RCC 7860 (cell line): ENCODE measurements at regions not wholly inside any gene's neighbourhood (a gene's known extent, or its start where the extent isn't known, plus 50 kb on each side); places are given as distances from the start of the nearest gene placed in this dataset.
"Not testable (repeated sequence)": the region's sequence is repeated elsewhere in the genome, so short reads cannot be mapped to it uniquely, and the experiment has no call there.

Experiments
- DNase-seq: peaks from one replicate; pipeline ENCODE4 v3.0.0-alpha.2; 2015; ENCODE audit warnings: low spot score
- FAIRE-seq: peaks from 2 replicates; lab custom pipeline; 2012; peaks lifted over from hg19 to GRCh38; lab: Jason Lieb, UNC

DNA sequence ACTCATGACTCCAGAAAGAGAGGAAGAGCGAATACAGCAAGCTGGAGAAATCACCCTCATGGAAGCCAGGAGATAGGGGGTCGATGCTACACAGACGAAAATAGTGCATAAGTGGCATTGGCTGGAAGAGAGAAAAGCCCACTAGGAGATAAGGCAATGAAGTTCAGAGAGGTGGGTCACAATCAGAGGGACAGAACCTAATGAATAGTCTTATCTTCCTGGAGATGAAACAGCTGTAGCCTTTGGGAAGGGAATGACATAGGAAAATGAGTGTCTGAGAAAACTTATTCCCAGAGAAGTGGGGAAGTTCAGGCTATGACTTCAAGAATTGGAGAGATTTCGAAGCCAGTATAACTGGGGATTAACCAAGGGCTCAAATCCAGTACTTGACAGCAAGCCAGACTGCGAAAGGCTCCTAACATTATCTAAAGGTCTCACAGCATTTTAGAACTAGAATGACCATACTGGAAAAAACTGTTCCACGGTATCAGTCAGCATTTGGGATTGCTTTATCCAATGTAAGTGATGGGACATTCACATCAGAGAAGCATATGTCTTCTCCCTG is 211.1 kb downstream of the ZNF365 start:
- DNase-seq: no peak
- no peak for FAIRE-seq

- FAIRE-seq (peak; percentile 51), DNase-seq (no peak)
Observed at GRCh38 chr10:62587011-62587410, 212.8 kb downstream of the ZNF365 start.

GRCh38 chr10:62588116-62588515 is 213.9 kb downstream of the ZNF365 start:
- no peak for DNase-seq
- no peak for FAIRE-seq

DNA sequence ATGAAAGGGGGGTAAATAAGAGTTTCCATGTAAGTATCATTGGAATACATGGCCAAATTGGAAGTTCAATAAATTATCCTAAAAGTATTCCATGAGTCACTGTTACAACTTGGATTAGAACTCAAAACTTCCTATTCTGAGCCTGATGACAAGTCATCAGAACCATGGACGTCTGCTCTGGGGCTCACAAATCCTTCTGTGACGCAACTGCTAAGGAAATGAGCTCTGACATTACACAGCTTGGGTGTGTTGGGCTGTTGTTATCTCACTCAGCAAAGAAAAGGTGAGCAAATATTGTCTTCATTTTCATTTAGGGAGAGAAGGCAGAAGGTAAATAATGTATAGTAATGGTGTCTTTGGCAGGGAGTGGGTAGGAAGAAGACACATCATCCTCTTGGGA is 214.8 kb upstream of the ADO start:
- DNase-seq (no peak), FAIRE-seq (no peak)

DNA sequence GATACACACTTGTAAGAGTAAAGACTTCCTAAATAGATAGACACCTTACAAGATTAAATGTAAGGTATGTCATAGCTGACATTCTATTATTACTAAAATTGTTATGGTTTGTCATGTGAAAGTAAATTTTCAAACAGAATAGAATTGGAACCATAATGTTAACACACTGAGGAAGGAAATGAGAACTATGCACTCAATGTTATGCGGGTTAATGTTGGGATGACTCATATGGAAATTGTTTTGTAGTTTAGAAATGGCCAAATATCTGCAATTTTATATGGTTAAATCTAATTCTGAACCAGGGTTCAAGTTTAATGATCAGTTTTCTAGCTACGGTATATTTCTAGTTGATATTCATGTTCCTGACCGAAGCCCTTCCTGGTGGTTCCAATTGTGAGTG is 214.2 kb upstream of the ADO start:
- no peak for DNase-seq
- no peak for FAIRE-seq

GRCh38 chr10:62594093-62594520 is 210.4 kb upstream of the ADO start:
- peak; percentile 61 for DNase-seq
- FAIRE-seq: peak; percentile 69

DNA sequence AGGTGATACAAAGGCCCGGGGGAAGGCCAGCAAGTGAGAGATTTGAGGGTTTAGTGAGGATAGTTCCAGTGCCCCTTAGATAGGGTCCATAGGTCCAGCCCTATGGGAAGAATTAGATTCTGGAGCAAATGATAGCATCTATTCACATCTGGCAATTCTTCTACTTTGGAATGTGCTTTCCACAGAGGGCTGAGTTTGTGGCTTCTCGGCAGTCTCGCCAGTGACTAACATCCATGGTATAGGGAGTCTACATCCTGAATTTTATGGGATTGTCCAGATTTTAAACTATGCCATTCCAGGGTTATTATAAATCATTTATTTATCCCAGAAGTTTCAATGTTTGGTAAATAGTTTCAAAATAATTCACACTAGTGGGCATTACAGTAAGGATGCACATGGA is 207.3 kb upstream of the ADO start:
- peak; percentile 17 for DNase-seq
- no peak for FAIRE-seq

DNA sequence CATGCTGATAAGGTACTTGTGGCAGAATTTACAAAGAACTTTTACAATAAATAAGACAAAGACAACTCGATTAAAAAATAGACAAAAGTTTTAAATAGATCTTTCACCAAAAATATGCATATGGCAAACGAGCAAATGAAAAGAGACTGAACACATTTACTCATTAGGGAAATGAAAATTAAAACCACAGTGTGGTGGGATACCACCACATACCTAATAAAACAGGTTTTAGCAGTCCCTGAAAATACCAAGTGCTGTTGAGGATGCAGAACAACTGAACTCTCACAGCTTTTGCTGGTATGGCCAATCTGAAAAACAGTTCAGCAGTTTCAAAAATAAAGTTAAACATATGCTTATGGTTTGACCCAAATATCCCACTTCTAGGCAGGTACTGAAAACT is 205.4 kb upstream of the ADO start:
- DNase-seq (no peak), FAIRE-seq (no peak)

GRCh38 chr10:62606551-62606950 is 198.0 kb upstream of the ADO start:
- not testable (repeated sequence) for DNase-seq, FAIRE-seq

- not testable (repeated sequence) for FAIRE-seq, DNase-seq
Observed at GRCh38 chr10:62608189-62608875, 196.2 kb upstream of the ADO start.

DNA sequence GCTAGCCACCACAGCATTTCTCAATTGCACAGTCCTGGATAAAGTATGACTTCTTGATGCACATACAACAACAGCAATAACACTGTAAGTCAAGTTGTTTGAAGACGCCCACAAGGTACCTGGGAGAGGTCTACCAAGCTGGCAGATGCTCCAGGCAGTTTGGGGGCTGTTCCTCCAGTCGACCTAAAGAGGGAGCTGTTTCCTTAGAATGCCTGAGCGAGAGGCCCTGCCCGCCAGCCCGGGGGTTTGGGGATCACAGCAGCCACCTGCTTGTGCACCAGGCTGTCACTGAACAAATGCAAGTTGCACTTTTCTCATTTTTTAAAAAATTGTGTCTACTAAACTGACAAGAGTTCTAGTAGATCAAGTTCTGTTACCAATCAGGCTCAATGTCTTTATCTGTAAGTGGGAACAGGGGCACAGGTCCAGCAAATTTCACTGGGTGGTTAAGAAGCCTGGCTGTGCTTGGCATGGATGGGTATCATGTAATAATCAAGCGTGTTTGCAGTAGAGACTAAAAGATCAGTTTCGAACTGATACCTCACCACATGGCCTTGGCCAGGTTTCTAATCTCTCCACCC is 193.8 kb upstream of the ADO start:
- DNase-seq (peak; percentile 34), FAIRE-seq (no peak)

- peak; percentile 61 for DNase-seq
- no peak for FAIRE-seq
Observed at GRCh38 chr10:62613424-62613823, 191.1 kb upstream of the ADO start.

DNA sequence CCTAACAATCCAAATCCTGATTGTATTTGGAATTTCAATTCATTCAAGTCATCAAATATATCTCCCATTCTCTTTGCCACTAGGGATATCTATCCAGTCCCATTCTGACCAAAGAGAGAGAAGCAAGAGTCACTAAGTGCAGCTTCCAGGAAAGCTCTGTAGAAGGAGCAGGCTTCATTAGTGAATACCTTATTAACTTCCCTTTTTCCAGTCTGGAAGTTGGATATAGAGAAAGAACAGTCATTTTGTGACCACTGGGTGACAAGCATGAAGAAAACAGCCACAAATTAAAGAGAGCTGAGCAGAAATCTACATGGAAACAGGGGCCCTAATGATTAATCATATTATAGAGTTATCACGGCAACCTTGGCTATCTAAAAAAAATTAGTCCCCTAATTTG is 190.7 kb upstream of the ADO start:
- DNase-seq: no peak
- FAIRE-seq: no peak

- DNase-seq (peak; percentile 95), FAIRE-seq (peak; percentile 79)
Observed at GRCh38 chr10:62614389-62615157, 189.9 kb upstream of the ADO start.

DNA sequence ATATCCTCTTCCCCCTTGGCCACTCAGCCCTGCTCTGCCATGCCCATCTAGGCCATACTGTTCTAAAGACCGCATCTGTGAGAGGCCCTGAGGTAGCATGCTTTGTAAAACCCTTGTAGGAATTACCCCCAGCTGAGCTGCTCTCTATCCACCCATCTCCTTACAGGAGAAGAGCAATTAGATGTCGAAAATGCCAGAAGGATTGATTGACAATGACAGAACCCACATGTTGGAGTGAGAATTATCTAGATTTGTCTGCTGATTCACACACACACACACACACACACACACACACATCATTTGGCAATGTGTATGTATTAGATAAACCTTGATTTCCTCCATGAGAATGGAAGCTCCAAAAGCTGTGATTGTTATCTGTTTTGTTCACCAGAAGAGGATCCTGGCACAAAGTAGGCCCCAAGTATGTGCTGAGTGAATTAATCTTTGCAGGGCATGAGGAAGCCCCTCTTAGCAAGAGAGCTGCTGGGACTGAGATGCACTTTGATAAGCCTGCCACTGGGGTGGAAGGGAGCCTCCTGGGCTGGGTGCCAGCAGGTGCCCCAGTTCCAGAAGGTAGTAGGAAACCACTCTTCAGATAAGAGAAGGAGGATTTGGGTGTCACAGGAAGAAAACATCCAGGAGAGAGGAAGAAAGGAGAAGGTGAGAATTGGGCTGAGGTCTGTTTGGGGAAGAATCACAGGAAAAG is 187.5 kb upstream of the ADO start:
- FAIRE-seq: no peak
- DNase-seq: no peak

DNA sequence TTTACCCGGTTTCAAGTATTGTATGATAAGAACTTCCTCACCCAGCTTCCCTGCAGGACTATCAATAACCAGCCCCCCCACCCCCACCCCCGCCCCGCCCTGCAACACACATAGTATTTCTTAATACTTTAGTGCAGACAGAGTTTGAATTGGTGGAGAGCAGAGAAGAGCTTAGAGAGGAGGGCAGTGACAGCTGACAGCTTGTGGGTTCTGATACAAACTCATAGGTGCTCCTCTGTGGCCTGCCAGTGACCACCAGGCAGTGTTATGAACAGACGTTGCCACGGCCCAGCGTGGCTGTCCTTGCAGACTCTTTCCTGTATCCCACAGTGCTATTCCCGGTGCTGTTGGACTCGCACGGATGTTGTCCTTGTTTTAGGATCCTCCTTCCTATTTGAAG is 186.9 kb upstream of the ADO start:
- no peak for FAIRE-seq

DNA sequence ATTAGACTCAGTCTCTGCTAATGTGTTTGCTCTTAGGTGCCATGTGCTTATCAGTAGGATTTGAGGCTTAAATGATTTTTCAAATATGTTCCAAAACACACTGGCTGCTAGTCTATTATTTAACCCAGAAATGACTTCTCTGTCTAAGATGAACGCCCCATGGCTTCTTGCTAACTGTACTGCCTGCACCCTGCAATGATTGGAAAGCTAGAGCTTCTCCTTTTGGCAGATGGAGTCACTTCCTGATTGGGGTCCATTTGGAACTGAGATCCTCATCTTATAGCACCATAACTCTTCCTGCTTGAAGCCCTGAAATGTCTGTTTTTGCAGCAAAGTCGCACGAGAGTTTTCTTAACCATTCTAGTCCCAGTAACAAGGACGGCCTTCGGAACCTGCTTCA is 186.5 kb upstream of the ADO start:
- no peak for DNase-seq
- FAIRE-seq: no peak

More for the DNA sequence above, 186.9 kb upstream of the ADO start:
- no peak for DNase-seq

DNA sequence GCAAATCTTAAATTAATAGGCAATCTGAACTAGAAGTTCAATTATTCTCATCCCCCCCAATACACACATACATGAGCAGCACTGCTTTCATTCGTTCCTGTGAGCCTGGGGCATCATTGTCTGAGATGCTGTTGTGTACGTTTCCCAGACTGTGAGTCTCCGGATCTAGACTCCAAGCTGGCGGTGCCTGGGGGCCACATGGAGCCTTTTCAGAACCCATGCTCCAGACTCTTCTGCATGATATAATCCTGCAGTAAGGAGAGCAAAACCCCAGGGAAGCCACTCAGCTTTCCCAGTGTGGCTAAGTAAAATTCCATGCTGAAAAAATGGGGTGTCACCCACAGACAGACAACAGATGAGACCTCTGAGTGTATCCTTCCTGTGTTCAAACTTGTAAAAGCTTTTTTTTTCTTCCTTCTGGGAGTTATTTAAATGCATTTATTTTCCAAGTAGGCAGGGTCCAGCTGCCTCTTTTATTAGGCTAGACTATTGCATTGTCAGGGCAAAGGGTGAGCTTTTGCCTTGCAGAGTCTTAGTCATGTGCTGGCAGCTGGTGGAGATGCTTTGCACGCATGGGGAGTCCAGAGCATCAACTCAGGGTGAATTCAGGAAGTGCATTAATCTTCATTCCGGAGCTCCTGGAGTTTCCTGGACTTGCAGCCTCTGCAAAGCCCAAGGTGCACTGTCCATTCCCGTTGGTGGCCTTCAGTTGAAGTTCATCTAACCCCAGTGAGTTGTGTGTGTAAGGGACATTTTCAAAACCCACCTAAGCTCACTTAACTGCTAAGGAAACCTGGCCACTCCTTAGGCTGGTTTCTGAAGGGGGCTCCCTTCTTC is 185.7 kb upstream of the ADO start:
- FAIRE-seq: peak; percentile 84
- peak; percentile 72 for DNase-seq

GRCh38 chr10:62619413-62619738 is 185.1 kb upstream of the ADO start:
- peak; percentile 4 for FAIRE-seq
- no peak for DNase-seq

- no peak for FAIRE-seq
- no peak for DNase-seq
Observed at GRCh38 chr10:62620491-62620890, 184.0 kb upstream of the ADO start.
